Calu3 (cell line): ENCODE measurements at regions not wholly inside any gene's neighbourhood (a gene's known extent, or its start where the extent isn't known, plus 50 kb on each side); places are given as distances from the start of the nearest gene placed in this dataset.

Experiments
- BruUV-seq: library from RNA; stranded (reverse); fragments of 400-500 nt; replicated peaks from 2 replicates; lab custom pipeline; 2021; lab: Mats Ljungman, UMichigan
- CTCF ChIA-PET: fragments of 300-600 bp; sonication (Branson Sonifier 250); formaldehyde crosslinking; loops from one replicate; lab custom pipeline; 2022; ENCODE audit warnings: antibody characterized with exemption; lab: Charles Lee
- DNase-seq: peaks from one replicate; pipeline ENCODE4 v3.0.0; 2022
- H3K27ac Mint-ChIP-seq: one replicate; pipeline ENCODE4 v1.8.0; 2022; ENCODE audit warnings: mixed read lengths; ENCODE audit not compliant: unreplicated experiment
- H3K27me3 Mint-ChIP-seq: one replicate; pipeline ENCODE4 v1.8.0; 2022; ENCODE audit warnings: mixed read lengths; ENCODE audit not compliant: unreplicated experiment
- H3K36me3 Mint-ChIP-seq: one replicate; pipeline ENCODE4 v1.8.0; 2022; ENCODE audit warnings: mild to moderate bottlenecking, moderate library complexity, mixed read lengths; ENCODE audit not compliant: insufficient read depth, unreplicated experiment
- H3K4me1 Mint-ChIP-seq: one replicate; pipeline ENCODE4 v1.8.0; 2022; ENCODE audit warnings: mild to moderate bottlenecking, low read depth, mixed read lengths; ENCODE audit not compliant: unreplicated experiment
- H3K4me3 Mint-ChIP-seq: one replicate; pipeline ENCODE4 v1.8.0; 2022; ENCODE audit warnings: mild to moderate bottlenecking, low read depth, moderate library complexity, mixed read lengths; ENCODE audit not compliant: unreplicated experiment
- H3K9me3 Mint-ChIP-seq: one replicate; pipeline ENCODE4 v1.8.0; 2022; ENCODE audit warnings: low read depth, mixed read lengths; ENCODE audit not compliant: unreplicated experiment
- intact Hi-C: fragments of 100-400 bp; cut with micrococcal nuclease; formaldehyde crosslinking; loops from one replicate; pipeline ENCODE4 v1.10.0; 2022; ENCODE audit not compliant: unreplicated experiment
- TF ChIP-seq, protein P1 (sequence below): fragments of 200-600 bp; IDR thresholded peaks from one replicate; pipeline ENCODE4 v1.8.0; 2022; ENCODE audit warnings: antibody characterized with exemption; ENCODE audit not compliant: unreplicated experiment

DNA sequence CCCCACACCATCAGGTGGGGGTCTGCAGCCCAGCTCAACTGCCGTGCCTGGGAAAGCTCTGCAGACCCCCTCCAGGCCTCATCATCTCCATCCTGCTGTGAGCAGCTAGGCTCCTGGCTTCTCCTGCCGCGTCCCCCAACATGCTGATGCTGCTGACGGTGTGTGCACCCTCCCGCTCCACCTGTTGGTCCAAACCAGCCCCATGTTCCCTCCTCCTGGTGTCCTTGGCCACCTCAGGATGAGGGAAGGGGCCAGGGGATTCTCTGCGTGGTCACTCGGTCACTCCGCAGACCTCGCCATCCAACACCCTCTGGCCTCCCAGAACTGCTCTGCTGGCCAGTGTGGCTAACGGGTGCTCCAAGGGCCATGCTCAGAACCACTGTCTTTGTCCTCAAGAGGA lies 368.6 kb downstream of the FOXL1 start:
- no peaks in the 10 kb centered on the region for H3K36me3 Mint-ChIP-seq
- no peaks in the 10 kb centered on the region for H3K9me3 Mint-ChIP-seq
- BruUV-seq: no TSS peak
- CTCF ChIA-PET: no interaction called here
- TF ChIP-seq, protein P1, sequence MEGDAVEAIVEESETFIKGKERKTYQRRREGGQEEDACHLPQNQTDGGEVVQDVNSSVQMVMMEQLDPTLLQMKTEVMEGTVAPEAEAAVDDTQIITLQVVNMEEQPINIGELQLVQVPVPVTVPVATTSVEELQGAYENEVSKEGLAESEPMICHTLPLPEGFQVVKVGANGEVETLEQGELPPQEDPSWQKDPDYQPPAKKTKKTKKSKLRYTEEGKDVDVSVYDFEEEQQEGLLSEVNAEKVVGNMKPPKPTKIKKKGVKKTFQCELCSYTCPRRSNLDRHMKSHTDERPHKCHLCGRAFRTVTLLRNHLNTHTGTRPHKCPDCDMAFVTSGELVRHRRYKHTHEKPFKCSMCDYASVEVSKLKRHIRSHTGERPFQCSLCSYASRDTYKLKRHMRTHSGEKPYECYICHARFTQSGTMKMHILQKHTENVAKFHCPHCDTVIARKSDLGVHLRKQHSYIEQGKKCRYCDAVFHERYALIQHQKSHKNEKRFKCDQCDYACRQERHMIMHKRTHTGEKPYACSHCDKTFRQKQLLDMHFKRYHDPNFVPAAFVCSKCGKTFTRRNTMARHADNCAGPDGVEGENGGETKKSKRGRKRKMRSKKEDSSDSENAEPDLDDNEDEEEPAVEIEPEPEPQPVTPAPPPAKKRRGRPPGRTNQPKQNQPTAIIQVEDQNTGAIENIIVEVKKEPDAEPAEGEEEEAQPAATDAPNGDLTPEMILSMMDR: no peak
- H3K27me3 Mint-ChIP-seq: peaks cover 60% of the 10 kb centered on the region
- H3K4me1 Mint-ChIP-seq: no peaks in the 10 kb centered on the region
- H3K27ac Mint-ChIP-seq: no peak overlapping the region
- no peak for DNase-seq
- no peak overlapping the region for H3K4me3 Mint-ChIP-seq
- intact Hi-C loops: no loop called here

DNA sequence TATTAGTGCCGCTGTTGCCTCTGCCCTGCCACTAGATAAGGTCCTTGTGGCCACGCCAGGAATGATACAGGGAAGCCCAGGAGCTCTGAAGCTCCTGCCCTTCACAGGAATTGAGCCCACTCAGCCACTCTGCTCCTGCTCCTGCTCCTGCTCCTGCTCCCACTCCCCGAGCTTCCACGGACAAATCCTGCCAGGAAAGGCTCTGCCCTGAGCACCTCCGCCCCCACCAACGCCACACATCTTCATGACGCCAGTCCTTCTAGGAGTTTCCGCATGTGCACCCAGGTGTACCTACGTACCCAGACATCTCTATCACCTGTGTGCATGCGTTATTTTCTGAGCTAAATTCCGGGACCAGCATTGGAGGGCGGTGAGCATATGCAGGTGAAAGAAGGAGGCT lies 369.1 kb downstream of the C16orf95 start:
- peaks cover 4% of the 10 kb centered on the region for H3K9me3 Mint-ChIP-seq
- H3K36me3 Mint-ChIP-seq: no peaks in the 10 kb centered on the region
- no peak for DNase-seq
- BruUV-seq: no TSS peak
- no peak overlapping the region for H3K27ac Mint-ChIP-seq
- CTCF ChIA-PET: no interaction called here
- peaks cover 49% of the 10 kb centered on the region for H3K27me3 Mint-ChIP-seq
- intact Hi-C loops: no loop called here
- H3K4me3 Mint-ChIP-seq: no peak overlapping the region
- TF ChIP-seq, protein P1: no peak
- no peaks in the 10 kb centered on the region for H3K4me1 Mint-ChIP-seq

DNA sequence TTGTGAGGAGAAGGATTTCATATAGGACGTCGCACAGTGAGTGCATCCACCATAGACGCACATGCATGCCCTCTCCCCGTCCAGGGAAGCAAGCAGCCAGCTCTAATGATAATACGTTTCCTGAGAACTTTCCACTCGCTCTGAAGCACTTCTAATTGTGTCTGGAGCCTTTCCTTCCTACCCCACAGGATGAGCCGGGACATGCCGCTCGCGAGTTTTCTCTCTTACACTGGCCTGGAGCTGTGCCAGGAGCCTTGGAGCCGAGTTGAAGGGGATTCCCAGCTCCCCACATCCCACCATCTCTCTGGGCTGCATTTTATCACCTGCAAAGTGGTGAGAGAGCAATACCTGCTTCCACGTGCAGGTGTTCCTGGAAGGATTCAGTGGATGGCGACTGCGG lies 368.1 kb downstream of the C16orf95 start:
- CTCF ChIA-PET: interaction anchor here (1.0 kb wide), 1 partner anchor 68 kb away, joined by 4 read pairs; no protein-coding TSS in a partner anchor
- Mint-ChIP-seq H3K27ac (no peak overlapping the region), H3K27me3 (peaks cover 38% of the 10 kb centered on the region), H3K36me3 (no peaks in the 10 kb centered on the region), H3K9me3 (peaks cover 4% of the 10 kb centered on the region), H3K4me3 (no peak overlapping the region), H3K4me1 (no peaks in the 10 kb centered on the region)
- TF ChIP-seq, protein P1: no peak
- intact Hi-C loops: no loop called here
- no peak for DNase-seq
- BruUV-seq: no TSS peak

DNA sequence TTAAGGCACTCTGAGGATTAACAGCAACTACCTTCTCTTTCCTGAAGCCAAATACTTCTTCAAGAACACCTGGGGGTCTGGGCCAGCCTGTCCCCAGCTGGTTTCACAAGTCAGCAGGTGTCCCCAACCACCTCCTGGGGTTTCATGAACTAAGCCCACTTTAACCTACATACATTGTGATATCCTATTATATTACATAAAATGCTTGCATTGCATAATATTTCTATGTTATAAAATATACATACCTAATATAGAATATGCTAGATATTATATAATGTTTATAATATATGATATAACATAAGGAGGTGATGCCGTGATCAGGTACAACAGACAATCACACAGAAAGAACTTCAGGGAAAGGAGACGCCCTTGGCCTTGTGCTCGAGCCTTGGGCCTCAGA lies 367.6 kb downstream of the C16orf95 start:
- intact Hi-C loops: no loop called here
- no peak for DNase-seq
- CTCF ChIA-PET: no interaction called here
- H3K9me3 Mint-ChIP-seq: peaks cover 4% of the 10 kb centered on the region
- no peak overlapping the region for H3K4me3 Mint-ChIP-seq
- H3K36me3 Mint-ChIP-seq: no peaks in the 10 kb centered on the region
- no peaks in the 10 kb centered on the region for H3K4me1 Mint-ChIP-seq
- peaks cover 33% of the 10 kb centered on the region for H3K27me3 Mint-ChIP-seq
- TF ChIP-seq, protein P1: no peak
- no TSS peak for BruUV-seq
- H3K27ac Mint-ChIP-seq: no peak overlapping the region
